Uterus (tissue), 2 donors: ENCODE measurements at regions not wholly inside any gene's neighbourhood (a gene's known extent, or its start where the extent isn't known, plus 50 kb on each side); places are given as distances from the start of the nearest gene placed in this dataset.
"Not testable (repeated sequence)": the region's sequence is repeated elsewhere in the genome, so short reads cannot be mapped to it uniquely, and the experiment has no call there.

ENCODE experiments used
- CTCF ChIP-seq, 4 experiments: fragments of 200-600 bp in 2 of 4; fragments of 450-650 bp in 2 of 4; sonication (generic) in 2 of 4; IDR thresholded peaks; one replicate each; pipeline ENCODE4 v1.5.1; 2016 to 2019; ENCODE audit warnings: antibody characterized with exemption in 4 of 4, mild to moderate bottlenecking in 2 of 4, moderate library complexity in 1 of 4
- POLR2A ChIP-seq, 2 donors: fragments of 450-650 bp; IDR thresholded peaks; one replicate each; pipeline ENCODE4 v1.6.1; 2016; ENCODE audit warnings: antibody characterized with exemption in 2 of 2, mild to moderate bottlenecking in 1 of 2, moderate library complexity in 1 of 2

DNA sequence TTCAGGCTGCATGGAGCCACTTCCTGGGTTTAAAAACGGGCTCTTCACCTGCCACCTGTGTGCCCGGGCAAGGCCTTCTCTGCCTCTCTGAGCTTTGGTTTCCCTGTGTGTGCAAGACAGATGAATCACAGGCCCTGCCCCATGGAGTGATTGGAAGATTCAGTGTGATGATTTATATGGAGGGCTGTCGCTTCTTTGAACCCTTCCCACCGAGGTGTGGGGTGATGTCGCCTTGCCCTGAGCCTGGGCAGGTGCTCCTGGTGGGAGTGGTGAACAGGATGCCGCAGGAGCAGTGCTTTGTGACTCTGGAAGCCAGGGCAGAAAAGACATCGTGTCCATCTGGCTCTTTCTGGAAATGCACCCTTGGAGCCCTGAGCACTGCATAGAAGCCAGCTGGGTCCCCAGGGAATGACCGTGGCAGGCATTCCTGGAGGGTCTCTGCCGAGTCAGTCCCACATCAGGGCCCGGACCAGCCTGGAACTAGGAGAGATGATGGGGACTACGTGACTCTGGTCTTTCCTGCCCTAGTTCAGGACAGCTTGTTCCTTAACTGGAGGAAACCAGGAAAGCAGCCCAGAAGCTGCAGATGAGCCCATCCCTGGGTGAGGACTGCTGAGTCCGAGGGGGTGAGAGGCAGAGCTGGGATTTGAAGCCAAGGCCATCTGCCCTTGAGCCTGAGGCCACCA, 56.1 kb upstream of the METTL9 start:
- TF ChIP-seq CTCF, POLR2A (IDR thresholded peaks at IDR 0.05): not testable (repeated sequence)
